ENCODE measurements at regions not wholly inside any gene's neighbourhood (a gene's known extent, or its start where the extent isn't known, plus 50 kb on each side); places are given as distances from the start of the nearest gene placed in this dataset.

DNA sequence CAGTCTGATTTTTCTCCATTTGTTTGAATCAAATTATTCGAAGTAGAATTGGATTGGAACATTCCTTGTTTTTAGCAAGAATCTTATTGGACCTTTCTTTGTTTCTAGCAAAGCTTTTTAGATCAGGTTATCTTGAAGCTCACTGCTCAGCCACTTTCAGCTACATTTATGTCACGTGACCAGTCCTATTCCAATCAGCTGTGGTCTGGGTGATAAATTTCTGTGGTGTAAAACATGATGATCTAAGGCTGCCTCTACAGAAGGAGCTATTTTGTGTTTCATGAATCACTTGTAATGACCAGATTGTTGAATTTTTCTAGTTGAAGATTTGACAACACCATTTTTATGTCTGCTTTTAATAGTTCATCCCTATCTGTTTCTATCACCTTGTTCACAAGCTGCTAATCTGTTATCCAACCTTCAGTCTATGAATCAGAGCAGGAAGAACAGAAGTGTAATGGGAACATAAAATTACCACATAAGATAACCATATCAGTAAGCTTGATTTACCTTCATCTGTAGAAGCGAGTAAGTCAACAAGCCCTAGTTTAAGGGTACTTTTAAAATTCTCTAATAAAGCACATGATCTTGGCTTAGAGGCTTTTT lies 101.0 kb upstream of the MAP3K7 start:
- TF ChIP-seq POLR2A (IDR thresholded peaks at IDR 0.05; ENCODE audit: low read depth, low read length), result no peak
- TF ChIP-seq TAF1 (IDR thresholded peaks at IDR 0.05; ENCODE audit: borderline replicate concordance, low read depth, low read length), result no peak
- no peak for TF ChIP-seq POLR2AphosphoS5 (IDR thresholded peaks at IDR 0.05; ENCODE audit: low read depth, low read length)
